HG02943 (cell line): ENCODE measurements at regions not wholly inside any gene's neighbourhood (a gene's known extent, or its start where the extent isn't known, plus 50 kb on each side); places are given as distances from the start of the nearest gene placed in this dataset.
"Not testable (repeated sequence)": the region's sequence is repeated elsewhere in the genome, so short reads cannot be mapped to it uniquely, and the experiment has no call there.

Source experiments
- ATAC-seq: cut with Tn5 transposase; IDR thresholded peaks from one replicate; pipeline ENCODE4 v1.9.1; 2021; ENCODE audit warnings: mild to moderate bottlenecking, low read depth, moderate library complexity; ENCODE audit not compliant: unreplicated experiment

GRCh38 chr22:25448435-25449051 is 115.9 kb upstream of the GRK3 start:
- peak; percentile 10 for ATAC-seq

- ATAC-seq: no peak
These were observed 114.6 kb upstream of the GRK3 start for GRCh38 chr22:25449781-25450317.

- no peak for ATAC-seq
These were observed 112.9 kb upstream of the GRK3 start for GRCh38 chr22:25451480-25452114.

- ATAC-seq: no peak
These were observed 112.3 kb upstream of the GRK3 start for GRCh38 chr22:25452116-25452700.

- ATAC-seq: no peak
These were observed 111.4 kb upstream of the GRK3 start for GRCh38 chr22:25453058-25453457.

GRCh38 chr22:25453557-25453956 is 110.9 kb upstream of the GRK3 start:
- no peak for ATAC-seq

GRCh38 chr22:25456300-25457043 is 108.0 kb upstream of the GRK3 start:
- not testable (repeated sequence) for ATAC-seq

GRCh38 chr22:25458631-25459030 is 105.8 kb upstream of the GRK3 start:
- ATAC-seq: not testable (repeated sequence)

- not testable (repeated sequence) for ATAC-seq
These were observed 103.8 kb upstream of the GRK3 start for GRCh38 chr22:25460682-25461081.

- no peak for ATAC-seq
These were observed 103.2 kb upstream of the GRK3 start for GRCh38 chr22:25461301-25461700.

- ATAC-seq: not testable (repeated sequence)
These were observed 101.8 kb upstream of the GRK3 start for GRCh38 chr22:25462474-25463346.

GRCh38 chr22:25463347-25463628 is 101.2 kb upstream of the GRK3 start:
- ATAC-seq: not testable (repeated sequence)

- ATAC-seq: not testable (repeated sequence)
These were observed 100.1 kb upstream of the GRK3 start for GRCh38 chr22:25464326-25464725.

- no peak for ATAC-seq
These were observed 98.5 kb upstream of the GRK3 start for GRCh38 chr22:25465949-25466348.

- ATAC-seq: no peak
These were observed 92.1 kb upstream of the GRK3 start for GRCh38 chr22:25472382-25472781.

- no peak for ATAC-seq
These were observed 89.0 kb upstream of the GRK3 start for GRCh38 chr22:25475257-25476022.

- ATAC-seq: no peak
These were observed 87.1 kb upstream of the GRK3 start for GRCh38 chr22:25477358-25477757.

GRCh38 chr22:25478111-25478510 is 86.4 kb upstream of the GRK3 start:
- no peak for ATAC-seq

GRCh38 chr22:25478528-25478927 is 85.9 kb upstream of the GRK3 start:
- ATAC-seq: no peak

- not testable (repeated sequence) for ATAC-seq
These were observed 83.6 kb upstream of the GRK3 start for GRCh38 chr22:25480868-25481267.
